ENCODE measurements at regions not wholly inside any gene's neighbourhood (a gene's known extent, or its start where the extent isn't known, plus 50 kb on each side); places are given as distances from the start of the nearest gene placed in this dataset.

DNA sequence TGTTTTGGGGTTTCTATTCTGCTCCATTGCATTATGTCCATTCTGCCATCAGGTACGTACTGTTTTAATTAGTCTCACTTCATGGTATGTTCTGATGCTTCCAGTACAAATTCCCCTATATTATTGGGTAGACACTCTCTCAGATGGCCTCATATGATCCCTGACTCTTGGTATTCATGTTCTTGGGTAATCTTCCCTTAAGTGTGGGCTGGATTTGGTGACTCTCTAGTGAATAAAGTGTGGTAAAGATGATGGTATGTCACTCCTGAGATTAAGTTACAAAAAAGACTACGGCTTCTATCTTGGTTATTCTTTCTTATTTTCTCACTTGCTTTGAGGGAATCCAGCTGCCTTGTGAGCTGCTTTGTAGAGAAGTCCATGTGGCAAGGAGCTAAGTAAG is 89.6 kb upstream of the TBC1D5 start:
- ATAC-seq (ENCODE audit: low FRiP score) (no peak), DNase-seq (ENCODE audit: low spot score) (no peak)

GRCh38 chr3:17831366-17831765 is 88.9 kb upstream of the TBC1D5 start:
- TF ChIP-seq, protein P1, sequence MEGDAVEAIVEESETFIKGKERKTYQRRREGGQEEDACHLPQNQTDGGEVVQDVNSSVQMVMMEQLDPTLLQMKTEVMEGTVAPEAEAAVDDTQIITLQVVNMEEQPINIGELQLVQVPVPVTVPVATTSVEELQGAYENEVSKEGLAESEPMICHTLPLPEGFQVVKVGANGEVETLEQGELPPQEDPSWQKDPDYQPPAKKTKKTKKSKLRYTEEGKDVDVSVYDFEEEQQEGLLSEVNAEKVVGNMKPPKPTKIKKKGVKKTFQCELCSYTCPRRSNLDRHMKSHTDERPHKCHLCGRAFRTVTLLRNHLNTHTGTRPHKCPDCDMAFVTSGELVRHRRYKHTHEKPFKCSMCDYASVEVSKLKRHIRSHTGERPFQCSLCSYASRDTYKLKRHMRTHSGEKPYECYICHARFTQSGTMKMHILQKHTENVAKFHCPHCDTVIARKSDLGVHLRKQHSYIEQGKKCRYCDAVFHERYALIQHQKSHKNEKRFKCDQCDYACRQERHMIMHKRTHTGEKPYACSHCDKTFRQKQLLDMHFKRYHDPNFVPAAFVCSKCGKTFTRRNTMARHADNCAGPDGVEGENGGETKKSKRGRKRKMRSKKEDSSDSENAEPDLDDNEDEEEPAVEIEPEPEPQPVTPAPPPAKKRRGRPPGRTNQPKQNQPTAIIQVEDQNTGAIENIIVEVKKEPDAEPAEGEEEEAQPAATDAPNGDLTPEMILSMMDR (IDR thresholded peaks at IDR 0.05), result no peak
- ATAC-seq (ENCODE audit: low FRiP score) (no peak), DNase-seq (ENCODE audit: low spot score) (no peak)

More for the DNA sequence above, 89.6 kb upstream of the TBC1D5 start:
- TF ChIP-seq, protein P1 (IDR thresholded peaks at IDR 0.05), result no peak

GRCh38 chr3:17830788-17831187 is 88.4 kb upstream of the TBC1D5 start:
- ATAC-seq (ENCODE audit: low FRiP score), result no peak
- TF ChIP-seq, protein P1 (IDR thresholded peaks at IDR 0.05), result no peak
- no peak for DNase-seq (ENCODE audit: low spot score)

DNA sequence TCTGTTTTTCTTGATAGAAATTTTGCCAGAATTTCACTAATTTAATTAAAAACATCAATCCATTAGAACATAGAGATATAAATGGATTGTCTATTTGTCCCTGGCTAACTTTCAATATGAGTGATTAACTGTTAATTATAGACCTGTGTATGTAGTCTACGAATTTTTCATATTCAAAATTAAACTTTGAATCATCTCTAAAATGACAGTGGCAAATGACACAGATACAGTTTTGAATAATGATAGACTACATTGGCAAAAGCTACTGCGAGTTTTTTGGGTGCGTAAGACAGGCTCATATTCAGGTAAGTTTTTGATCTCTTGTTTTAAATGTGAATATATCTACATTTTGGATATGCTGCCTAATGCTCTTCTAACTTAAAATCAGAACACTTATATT is 86.0 kb upstream of the TBC1D5 start:
- TF ChIP-seq, protein P1 (IDR thresholded peaks at IDR 0.05), result no peak
- ATAC-seq (ENCODE audit: low FRiP score) (no peak), DNase-seq (ENCODE audit: low spot score) (no peak)

GRCh38 chr3:17825298-17825697 is 82.9 kb upstream of the TBC1D5 start:
- TF ChIP-seq, protein P1 (IDR thresholded peaks at IDR 0.05), result no peak
- no peak for DNase-seq (ENCODE audit: low spot score)
- ATAC-seq (ENCODE audit: low FRiP score), result no peak

GRCh38 chr3:17823816-17824215 is 81.4 kb upstream of the TBC1D5 start:
- ATAC-seq (ENCODE audit: low FRiP score), result no peak
- TF ChIP-seq, protein P1 (IDR thresholded peaks at IDR 0.05), result no peak

DNA sequence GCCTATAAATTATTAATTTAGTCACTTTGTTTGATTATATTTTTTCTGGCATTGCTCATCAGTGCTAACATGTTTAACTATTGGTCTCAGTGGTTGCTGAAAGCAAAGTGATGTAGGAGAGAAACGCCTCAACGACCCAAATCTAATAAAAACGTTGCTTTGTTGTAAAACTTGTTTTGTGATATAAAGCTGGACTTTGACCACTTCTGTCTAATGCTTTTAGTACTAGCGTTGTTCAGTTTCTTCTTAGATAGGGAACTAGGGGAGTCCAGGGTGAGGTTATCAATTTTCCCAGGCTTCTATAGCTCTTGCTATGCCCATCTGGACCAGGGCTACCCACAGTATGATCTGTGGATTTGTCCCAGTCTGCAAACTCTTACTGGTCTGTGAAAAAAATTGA is 80.6 kb upstream of the TBC1D5 start:
- ATAC-seq (ENCODE audit: low FRiP score) (no peak), DNase-seq (ENCODE audit: low spot score) (no peak)
- TF ChIP-seq, protein P1 (IDR thresholded peaks at IDR 0.05), result no peak

More at GRCh38 chr3:17823816-17824215, 81.4 kb upstream of the TBC1D5 start:
- DNase-seq (ENCODE audit: low spot score), result no peak
